HCT116 (cell line): ENCODE measurements at regions not wholly inside any gene's neighbourhood (a gene's known extent, or its start where the extent isn't known, plus 50 kb on each side); places are given as distances from the start of the nearest gene placed in this dataset.

Experiments
- ATAC-seq: fragments of 200-7000 bp; cut with Tn5 transposase; 2 replicates; pipeline ENCODE4 v1.9.1; 2020; ENCODE audit warnings: mild to moderate bottlenecking, moderate library complexity
- BruUV-seq: library from RNA; stranded (reverse); fragments of 400-500 nt; replicated peaks from 2 replicates; lab custom pipeline; 2021; lab: Mats Ljungman, UMichigan
- CTCF ChIA-PET: fragments of 300-600 bp; sonication (Branson Sonifier 250); formaldehyde crosslinking; loops from one replicate; lab custom pipeline; 2021; ENCODE audit warnings: antibody characterized with exemption; lab: Charles Lee
- POLR2A ChIA-PET: fragments of 300-600, 350-600 bp; sonication (Branson Sonifier 250); formaldehyde crosslinking; loops from one replicate; lab custom pipeline; 2021; ENCODE audit warnings: antibody characterized with exemption; lab: Charles Lee
- RAD21 ChIA-PET, 2 experiments: fragments of 300-600 bp; sonication (Branson Sonifier 250); formaldehyde crosslinking; loops; one replicate each; lab custom pipeline; 2023; ENCODE audit warnings: low total read pairs in 2 of 2; ENCODE audit not compliant: uncharacterized antibody in 2 of 2, unreplicated experiment in 2 of 2, low non-redundant PET in 1 of 2; lab: Charles Lee
- DNase-seq: peaks from one replicate; pipeline ENCODE4 v3.0.0-alpha.2; 2010; ENCODE audit warnings: low read depth, low spot score
- H2AFZ ChIP-seq: fragments of 200-600 bp; shearing (Covaris generic), sonication (generic); 2 replicates; pipeline ENCODE4 v1.6.1; 2017; ENCODE audit warnings: low read depth, mixed run types, mixed read lengths, antibody characterized with exemption, low read length; ENCODE audit not compliant: poor library complexity, severe bottlenecking
- H3K27ac ChIP-seq: 2 replicates; pipeline ENCODE4 v1.5.1; 2012; ENCODE audit warnings: low read depth, low read length
- H3K27me3 ChIP-seq: fragments of 200-600 bp; sonication (generic); 2 replicates; pipeline ENCODE4 v1.6.1; 2016; ENCODE audit warnings: mixed run types, low read length, mixed read lengths; ENCODE audit not compliant: insufficient read depth
- H3K36me3 ChIP-seq, 2 experiments: fragments of 200-500 bp in 1 of 2; fragments of 200-600 bp in 1 of 2; sonication (Bioruptor generic) in 1 of 2; sonication (generic) in 1 of 2; 2 replicates each; pipeline versions ENCODE4 v1.5.1 to v1.6.1; 2014 to 2016; ENCODE audit warnings: low read length in 2 of 2, inconsistent platforms in 1 of 2, mixed read lengths in 1 of 2, mixed run types in 1 of 2; ENCODE audit not compliant: insufficient read depth in 2 of 2, control insufficient read depth in 1 of 2
- H3K4me1 ChIP-seq, 2 experiments: fragments of 200-600 bp in 1 of 2; sonication (generic) in 1 of 2; 2 replicates each; pipeline versions ENCODE4 v1.5.1 to v1.6.1; 2012 to 2017; ENCODE audit warnings: low read length in 2 of 2, inconsistent platforms in 1 of 2, mild to moderate bottlenecking in 1 of 2, mixed read lengths in 1 of 2, mixed run types in 1 of 2, moderate library complexity in 1 of 2; ENCODE audit not compliant: insufficient read depth in 2 of 2, control insufficient read depth in 1 of 2
- H3K4me2 ChIP-seq: fragments of 200-600 bp; sonication (generic); 2 replicates; pipeline ENCODE4 v1.6.1; 2017; ENCODE audit warnings: mixed run types, low read length, mixed read lengths
- H3K4me3 ChIP-seq, 2 experiments: fragments of 200-600 bp in 1 of 2; sonication (generic) in 1 of 2; replicated peaks in 1 of 2; 2 replicates each; pipeline ENCODE4 v1.5.1; 2011 to 2016; ENCODE audit warnings: low read length in 2 of 2, control low read depth in 1 of 2, low read depth in 1 of 2, mild to moderate bottlenecking in 1 of 2, mixed read lengths in 1 of 2, mixed run types in 1 of 2
- H3K79me2 ChIP-seq: fragments of 200-600 bp; sonication (generic); 2 replicates; pipeline ENCODE4 v1.6.1; 2017; ENCODE audit warnings: mild to moderate bottlenecking, mixed run types, low read length, moderate library complexity, mixed read lengths; ENCODE audit not compliant: insufficient read depth
- H3K9ac ChIP-seq: fragments of 200-600 bp; sonication (generic); 2 replicates; pipeline ENCODE4 v1.6.1; 2016; ENCODE audit warnings: low read length, mixed read lengths
- H3K9me2 ChIP-seq: fragments of 200-600 bp; sonication (generic), shearing (Covaris generic); 2 replicates; pipeline ENCODE4 v1.6.1; 2017; ENCODE audit warnings: mixed run types, mild to moderate bottlenecking, moderate library complexity; ENCODE audit not compliant: insufficient read depth
- H3K9me3 ChIP-seq, 2 experiments: fragments of 200-500 bp in 1 of 2; fragments of 200-600 bp in 1 of 2; sonication (Bioruptor generic) in 1 of 2; sonication (generic) in 1 of 2; 2 replicates each; pipeline ENCODE4 v1.6.1; 2014 to 2017; ENCODE audit warnings: low read length in 2 of 2, mixed read lengths in 2 of 2, inconsistent platforms in 1 of 2, low read depth in 1 of 2, mild to moderate bottlenecking in 1 of 2, mixed run types in 1 of 2, moderate library complexity in 1 of 2; ENCODE audit not compliant: control insufficient read depth in 1 of 2, insufficient read depth in 1 of 2
- H4K20me1 ChIP-seq: fragments of 200-600 bp; sonication (generic), shearing (Covaris generic); 2 replicates; pipeline ENCODE4 v1.6.1; 2017; ENCODE audit warnings: mixed run types, mild to moderate bottlenecking, moderate library complexity; ENCODE audit not compliant: insufficient read depth
- ELF1 ChIP-seq: IDR thresholded peaks from 2 replicates; pipeline ENCODE4 v1.6.1; 2012; ENCODE audit warnings: low read depth, borderline replicate concordance
- EZH2 ChIP-seq: fragments of 200-600 bp; sonication (generic); IDR thresholded peaks from 2 replicates; pipeline ENCODE4 v1.6.1; 2017; ENCODE audit warnings: antibody characterized with exemption, mixed run types
- JUND ChIP-seq: IDR thresholded peaks from 2 replicates; pipeline ENCODE4 v1.6.1; 2012
- MAX ChIP-seq: IDR thresholded peaks from 2 replicates; pipeline ENCODE4 v1.6.1; 2012
- POLR2A ChIP-seq: IDR thresholded peaks from 2 replicates; pipeline ENCODE4 v1.7.0; 2011; ENCODE audit warnings: borderline replicate concordance; ENCODE audit not compliant: insufficient read depth, insufficient read length; ENCODE audit errors: extremely low read depth
- POLR2AphosphoS5 ChIP-seq: IDR thresholded peaks from 2 replicates; pipeline ENCODE4 v1.6.1; 2011; ENCODE audit warnings: mild to moderate bottlenecking, low read depth, low read length, moderate library complexity
- RAD21 ChIP-seq: IDR thresholded peaks from 2 replicates; pipeline ENCODE4 v1.6.1; 2012; ENCODE audit warnings: low read depth, mild to moderate bottlenecking
- REST ChIP-seq: IDR thresholded peaks from 2 replicates; pipeline ENCODE4 v1.6.1; 2012; ENCODE audit warnings: low read depth
- SP1 ChIP-seq: IDR thresholded peaks from 2 replicates; pipeline ENCODE4 v1.6.1; 2012; ENCODE audit warnings: low read depth
- SRF ChIP-seq: IDR thresholded peaks from 2 replicates; pipeline ENCODE4 v1.6.1; 2012; ENCODE audit warnings: low read depth
- ZFX ChIP-seq: fragments of 450-650 bp; IDR thresholded peaks from 2 replicates; pipeline ENCODE4 v1.6.1; 2017
- ZNF274 ChIP-seq: fragments of 200-500 bp; sonication (Bioruptor generic); IDR thresholded peaks from 2 replicates; pipeline ENCODE4 v1.6.1; 2014; ENCODE audit warnings: mild to moderate bottlenecking, low read depth, low read length, inconsistent platforms
- intact Hi-C: fragments of 100-400 bp; cut with micrococcal nuclease; formaldehyde crosslinking; loops from 2 replicates; pipeline ENCODE4 v1.10.0; 2022

GRCh38 chr6:50649086-50649485 is 64.2 kb upstream of the TFAP2D start:
- no peaks in the 10 kb centered on the region for H3K9me2 ChIP-seq
- CTCF ChIA-PET = no interaction called here
- RAD21 ChIA-PET = no interaction called here
- no peaks in the 10 kb centered on the region for H3K79me2 ChIP-seq
- no peak overlapping the region for H3K27ac ChIP-seq
- H3K9me3 ChIP-seq = peaks cover 3 to 4% of the 10 kb centered on the region in 2 experiments; a peak in 1 of 4 replicates
- H3K9ac ChIP-seq = no peak overlapping the region
- no TSS peak for BruUV-seq
- H3K4me2 ChIP-seq = no peak overlapping the region
- DNase-seq (no peak), ATAC-seq (no peak)
- no peaks in the 10 kb centered on the region for H3K27me3 ChIP-seq
- H4K20me1 ChIP-seq = no peaks in the 10 kb centered on the region
- no peaks in the 10 kb centered on the region for H3K36me3 ChIP-seq
- TF ChIP-seq RAD21 = no peak
- TF ChIP-seq REST = no peak
- TF ChIP-seq ZFX = no peak
- intact Hi-C loops = no loop called here
- no peak overlapping the region for H2AFZ ChIP-seq
- POLR2A ChIA-PET = no interaction called here
- H3K4me3 ChIP-seq = no peak overlapping the region
- H3K4me1 ChIP-seq = no peaks in the 10 kb centered on the region

GRCh38 chr6:50653253-50653652 is 60.1 kb upstream of the TFAP2D start:
- DNase-seq (no peak), ATAC-seq (no peak)
- BruUV-seq = no TSS peak
- Histone ChIP-seq H3K4me3 (no peak overlapping the region), H3K9me2 (no peaks in the 10 kb centered on the region), H3K4me2 (no peak overlapping the region), H3K9ac (no peak overlapping the region), H3K4me1 (no peaks in the 10 kb centered on the region), H3K27ac (no peak overlapping the region), H4K20me1 (no peaks in the 10 kb centered on the region), H3K36me3 (no peaks in the 10 kb centered on the region), H2AFZ (no peak overlapping the region), H3K79me2 (no peaks in the 10 kb centered on the region), H3K9me3 (peaks cover 8 to 14% of the 10 kb centered on the region in 2 experiments; a peak in 1 of 4 replicates), H3K27me3 (no peaks in the 10 kb centered on the region)
- ChIA-PET CTCF (no interaction called here), POLR2A (no interaction called here), RAD21 (no interaction called here)
- no peak for TF ChIP-seq ZFX
- TF ChIP-seq SRF = no peak
- TF ChIP-seq REST = no peak
- no peak for TF ChIP-seq MAX
- TF ChIP-seq ZNF274 = no peak
- TF ChIP-seq JUND = no peak
- TF ChIP-seq POLR2A = no peak
- no peak for TF ChIP-seq ELF1
- TF ChIP-seq SP1 = no peak
- TF ChIP-seq EZH2 = no peak
- TF ChIP-seq POLR2AphosphoS5 = no peak
- intact Hi-C loops = no loop called here
